ENCODE measurements at regions not wholly inside any gene's neighbourhood (a gene's known extent, or its start where the extent isn't known, plus 50 kb on each side); places are given as distances from the start of the nearest gene placed in this dataset.

- TF ChIP-seq, protein P1, sequence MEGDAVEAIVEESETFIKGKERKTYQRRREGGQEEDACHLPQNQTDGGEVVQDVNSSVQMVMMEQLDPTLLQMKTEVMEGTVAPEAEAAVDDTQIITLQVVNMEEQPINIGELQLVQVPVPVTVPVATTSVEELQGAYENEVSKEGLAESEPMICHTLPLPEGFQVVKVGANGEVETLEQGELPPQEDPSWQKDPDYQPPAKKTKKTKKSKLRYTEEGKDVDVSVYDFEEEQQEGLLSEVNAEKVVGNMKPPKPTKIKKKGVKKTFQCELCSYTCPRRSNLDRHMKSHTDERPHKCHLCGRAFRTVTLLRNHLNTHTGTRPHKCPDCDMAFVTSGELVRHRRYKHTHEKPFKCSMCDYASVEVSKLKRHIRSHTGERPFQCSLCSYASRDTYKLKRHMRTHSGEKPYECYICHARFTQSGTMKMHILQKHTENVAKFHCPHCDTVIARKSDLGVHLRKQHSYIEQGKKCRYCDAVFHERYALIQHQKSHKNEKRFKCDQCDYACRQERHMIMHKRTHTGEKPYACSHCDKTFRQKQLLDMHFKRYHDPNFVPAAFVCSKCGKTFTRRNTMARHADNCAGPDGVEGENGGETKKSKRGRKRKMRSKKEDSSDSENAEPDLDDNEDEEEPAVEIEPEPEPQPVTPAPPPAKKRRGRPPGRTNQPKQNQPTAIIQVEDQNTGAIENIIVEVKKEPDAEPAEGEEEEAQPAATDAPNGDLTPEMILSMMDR (IDR thresholded peaks at IDR 0.05; ENCODE audit: insufficient read depth, low read length), result no peak
- TF ChIP-seq, protein P2, sequence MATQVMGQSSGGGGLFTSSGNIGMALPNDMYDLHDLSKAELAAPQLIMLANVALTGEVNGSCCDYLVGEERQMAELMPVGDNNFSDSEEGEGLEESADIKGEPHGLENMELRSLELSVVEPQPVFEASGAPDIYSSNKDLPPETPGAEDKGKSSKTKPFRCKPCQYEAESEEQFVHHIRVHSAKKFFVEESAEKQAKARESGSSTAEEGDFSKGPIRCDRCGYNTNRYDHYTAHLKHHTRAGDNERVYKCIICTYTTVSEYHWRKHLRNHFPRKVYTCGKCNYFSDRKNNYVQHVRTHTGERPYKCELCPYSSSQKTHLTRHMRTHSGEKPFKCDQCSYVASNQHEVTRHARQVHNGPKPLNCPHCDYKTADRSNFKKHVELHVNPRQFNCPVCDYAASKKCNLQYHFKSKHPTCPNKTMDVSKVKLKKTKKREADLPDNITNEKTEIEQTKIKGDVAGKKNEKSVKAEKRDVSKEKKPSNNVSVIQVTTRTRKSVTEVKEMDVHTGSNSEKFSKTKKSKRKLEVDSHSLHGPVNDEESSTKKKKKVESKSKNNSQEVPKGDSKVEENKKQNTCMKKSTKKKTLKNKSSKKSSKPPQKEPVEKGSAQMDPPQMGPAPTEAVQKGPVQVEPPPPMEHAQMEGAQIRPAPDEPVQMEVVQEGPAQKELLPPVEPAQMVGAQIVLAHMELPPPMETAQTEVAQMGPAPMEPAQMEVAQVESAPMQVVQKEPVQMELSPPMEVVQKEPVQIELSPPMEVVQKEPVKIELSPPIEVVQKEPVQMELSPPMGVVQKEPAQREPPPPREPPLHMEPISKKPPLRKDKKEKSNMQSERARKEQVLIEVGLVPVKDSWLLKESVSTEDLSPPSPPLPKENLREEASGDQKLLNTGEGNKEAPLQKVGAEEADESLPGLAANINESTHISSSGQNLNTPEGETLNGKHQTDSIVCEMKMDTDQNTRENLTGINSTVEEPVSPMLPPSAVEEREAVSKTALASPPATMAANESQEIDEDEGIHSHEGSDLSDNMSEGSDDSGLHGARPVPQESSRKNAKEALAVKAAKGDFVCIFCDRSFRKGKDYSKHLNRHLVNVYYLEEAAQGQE (IDR thresholded peaks at IDR 0.05; ENCODE audit: insufficient replicate concordance, low read depth), result no peak
- no peak for TF ChIP-seq POLR2AphosphoS5 (IDR thresholded peaks at IDR 0.05; ENCODE audit: low read depth)
- TF ChIP-seq SPI1 (IDR thresholded peaks at IDR 0.05; ENCODE audit: borderline replicate concordance, low read depth), result no peak
- TF ChIP-seq GABPA (IDR thresholded peaks at IDR 0.05; ENCODE audit: low read depth), result no peak
Observed at GRCh38 chr1:34645919-34646318, 108.9 kb upstream of the GJB5 start.

Measured in HL-60 (cell line).